Naive thymus-derived CD8-positive, alpha-beta T cell (primary cell): ENCODE measurements at regions not wholly inside any gene's neighbourhood (a gene's known extent, or its start where the extent isn't known, plus 50 kb on each side); places are given as distances from the start of the nearest gene placed in this dataset.

Experiments used
- ATAC-seq, 2 donors: fragments of 150-1000 bp; cut with Tn5 transposase in 1 of 2; sonication (Bioruptor Pico), chemical (Tn5 transposase) in 1 of 2; 1 replicate in 1 of 2; 2 replicates in 1 of 2; pipeline ENCODE4 v1.10.0; 2021; ENCODE audit warnings: mild to moderate bottlenecking in 2 of 2, moderate library complexity in 2 of 2
- POLR2A ChIA-PET: fragments of 350-600 bp; sonication (Branson Sonifier 250); formaldehyde crosslinking; loops from one replicate; lab custom pipeline; 2021; ENCODE audit warnings: antibody characterized with exemption; lab: Charles Lee
- DNase-seq, 10 donors: peaks; one replicate each; pipeline versions ENCODE4 v3.0.0 to v3.0.0-alpha.2; 2020 to 2022
- H3K27ac Mint-ChIP-seq, 10 donors: one replicate each; pipeline ENCODE4 v1.8.0; 2020 to 2022; ENCODE audit warnings: mild to moderate bottlenecking in 10 of 10, mixed read lengths in 10 of 10, moderate library complexity in 4 of 10, inconsistent platforms in 1 of 10
- H3K27me3 Mint-ChIP-seq, 5 donors: one replicate each; pipeline ENCODE4 v1.8.0; 2021 to 2022; ENCODE audit warnings: mixed read lengths in 5 of 5
- H3K36me3 Mint-ChIP-seq, 3 donors: one replicate each; pipeline ENCODE4 v1.8.0; 2020 to 2022; ENCODE audit warnings: mixed read lengths in 3 of 3, mild to moderate bottlenecking in 2 of 3, inconsistent platforms in 1 of 3
- H3K4me1 Mint-ChIP-seq, 4 donors: one replicate each; pipeline ENCODE4 v1.8.0; 2021 to 2022; ENCODE audit warnings: mixed read lengths in 4 of 4
- H3K4me3 Mint-ChIP-seq, 10 donors: one replicate each; pipeline ENCODE4 v1.8.0; 2020 to 2022; ENCODE audit warnings: mild to moderate bottlenecking in 10 of 10, mixed read lengths in 10 of 10, moderate library complexity in 6 of 10, inconsistent platforms in 1 of 10
- H3K9me3 Mint-ChIP-seq, 9 donors: one replicate each; pipeline ENCODE4 v1.8.0; 2020 to 2022; ENCODE audit warnings: mixed read lengths in 9 of 9, mild to moderate bottlenecking in 3 of 9, inconsistent platforms in 1 of 9, moderate library complexity in 1 of 9

- Mint-ChIP-seq H3K9me3 (peaks cover 0 to 3% (median 0%) of the 10 kb centered on the region in 9 donors), H3K27ac (no peak overlapping the region), H3K36me3 (no peaks in the 10 kb centered on the region), H3K4me3 (no peak overlapping the region), H3K27me3 (peaks cover 0 to 4% (median 0%) of the 10 kb centered on the region in 5 donors), H3K4me1 (peaks cover 0 to 2% (median 0%) of the 10 kb centered on the region in 4 donors)
- DNase-seq = no peak
- ATAC-seq = no peak
- POLR2A ChIA-PET = no interaction called here
Measured at GRCh38 chr4:177948853-177949252, 506.6 kb upstream of the AGA start.

- DNase-seq (no peak), ATAC-seq (no peak)
- POLR2A ChIA-PET = no interaction called here
- peaks cover 0 to 4% (median 0%) of the 10 kb centered on the region in 5 donors for H3K27me3 Mint-ChIP-seq
- H3K4me1 Mint-ChIP-seq = peaks cover 0 to 2% (median 0%) of the 10 kb centered on the region in 4 donors
- no peak overlapping the region for H3K27ac Mint-ChIP-seq
- H3K4me3 Mint-ChIP-seq = no peak overlapping the region
- H3K36me3 Mint-ChIP-seq = no peaks in the 10 kb centered on the region
- H3K9me3 Mint-ChIP-seq = peaks cover 0 to 5% (median 0%) of the 10 kb centered on the region in 9 donors
Measured at GRCh38 chr4:177951026-177951425, 508.8 kb upstream of the AGA start.

DNA sequence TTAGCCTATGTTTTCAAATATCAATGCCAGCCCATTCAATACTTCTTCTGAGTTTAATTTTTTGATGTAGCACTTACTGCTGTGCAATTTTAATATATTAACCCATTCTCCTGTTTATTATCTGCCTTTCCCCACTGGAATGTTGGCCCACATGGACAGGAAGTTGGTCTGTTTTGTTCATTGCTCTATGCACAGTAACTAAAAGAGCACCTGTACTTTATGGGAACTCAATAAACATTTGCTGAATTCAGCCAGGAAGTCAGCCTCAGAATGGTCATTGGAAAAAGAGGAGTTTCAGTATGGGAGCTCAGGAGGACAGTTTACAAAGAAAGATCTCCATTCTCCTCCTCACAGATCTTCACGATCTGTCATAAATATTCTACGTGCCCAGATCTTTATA is 510.5 kb upstream of the AGA start:
- DNase-seq (no peak), ATAC-seq (no peak)
- POLR2A ChIA-PET = no interaction called here
- peaks cover 0 to 2% (median 0%) of the 10 kb centered on the region in 4 donors for H3K4me1 Mint-ChIP-seq
- no peak overlapping the region for H3K4me3 Mint-ChIP-seq
- no peak overlapping the region for H3K27ac Mint-ChIP-seq
- H3K9me3 Mint-ChIP-seq = peaks cover 0 to 5% (median 0%) of the 10 kb centered on the region in 9 donors
- H3K36me3 Mint-ChIP-seq = no peaks in the 10 kb centered on the region
- H3K27me3 Mint-ChIP-seq = peaks cover 0 to 4% (median 0%) of the 10 kb centered on the region in 5 donors

DNA sequence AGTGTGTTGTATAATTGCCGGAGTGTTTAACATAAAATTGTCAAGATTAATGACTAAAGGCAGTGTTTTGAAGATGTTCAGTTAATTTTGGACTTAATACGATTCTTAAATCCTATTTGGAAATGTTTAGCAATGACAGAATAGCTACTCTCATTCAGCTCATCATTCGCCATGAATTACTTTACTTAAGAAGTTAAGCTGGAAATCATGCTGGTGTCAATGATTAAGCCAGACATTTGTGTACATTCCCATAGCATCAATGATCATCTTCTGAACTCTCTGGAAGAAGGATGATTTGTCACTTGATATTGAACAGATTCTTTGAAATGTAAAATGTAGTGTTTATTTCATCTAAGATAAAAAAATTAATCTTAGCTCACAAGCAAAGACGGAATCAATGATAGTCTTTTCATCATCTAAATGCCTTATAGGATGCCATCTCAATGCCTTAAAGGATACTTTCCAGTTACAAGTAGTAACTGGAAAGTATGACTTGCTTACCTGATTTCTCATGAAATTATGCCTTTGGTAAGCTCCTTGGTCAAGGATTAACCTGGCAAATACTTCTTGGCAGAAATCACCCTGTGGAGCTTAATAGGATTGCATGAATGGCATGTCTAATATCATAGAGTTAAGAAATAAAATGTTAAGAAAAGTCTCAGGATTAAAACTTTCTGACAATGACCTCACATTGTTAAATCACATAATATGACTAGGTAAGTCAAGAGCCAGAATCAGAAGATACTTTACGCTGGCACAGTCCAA is 515.5 kb upstream of the AGA start:
- POLR2A ChIA-PET = no interaction called here
- H3K27ac Mint-ChIP-seq = no peak overlapping the region
- no peak overlapping the region for H3K4me3 Mint-ChIP-seq
- no peaks in the 10 kb centered on the region for H3K27me3 Mint-ChIP-seq
- H3K9me3 Mint-ChIP-seq = peaks cover 0 to 3% (median 0%) of the 10 kb centered on the region in 9 donors
- DNase-seq = no peak
- ATAC-seq = no peak
- H3K4me1 Mint-ChIP-seq = no peaks in the 10 kb centered on the region
- no peaks in the 10 kb centered on the region for H3K36me3 Mint-ChIP-seq

DNA sequence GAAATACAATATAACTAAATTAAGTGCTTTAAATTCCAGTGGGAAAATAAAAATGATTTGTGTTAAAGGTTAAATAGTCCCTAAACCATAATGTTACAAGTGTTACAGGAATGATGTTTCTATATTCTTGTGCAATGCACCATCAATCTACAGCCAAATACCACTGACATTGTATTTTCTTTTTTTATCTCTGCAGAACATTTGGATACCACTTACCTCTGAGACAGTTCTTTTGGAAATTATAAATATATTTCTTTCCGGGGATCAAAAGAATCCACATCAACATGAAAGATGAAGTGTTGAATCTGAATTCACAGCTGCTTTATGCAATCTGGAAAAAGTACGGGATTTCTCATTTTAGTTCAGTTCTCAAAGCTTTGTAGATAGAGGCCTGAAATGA is 518.3 kb upstream of the AGA start:
- Mint-ChIP-seq H3K4me1 (no peaks in the 10 kb centered on the region), H3K36me3 (no peaks in the 10 kb centered on the region), H3K27ac (no peak overlapping the region), H3K9me3 (peaks cover 0 to 3% (median 0%) of the 10 kb centered on the region in 9 donors), H3K27me3 (no peaks in the 10 kb centered on the region), H3K4me3 (no peak overlapping the region)
- POLR2A ChIA-PET = no interaction called here
- DNase-seq = no peak
- ATAC-seq = no peak

GRCh38 chr4:177961761-177962380 is 519.6 kb upstream of the AGA start:
- peaks cover 0 to 3% (median 0%) of the 10 kb centered on the region in 9 donors for H3K9me3 Mint-ChIP-seq
- POLR2A ChIA-PET = no interaction called here
- no peak overlapping the region for H3K4me3 Mint-ChIP-seq
- no peaks in the 10 kb centered on the region for H3K27me3 Mint-ChIP-seq
- H3K4me1 Mint-ChIP-seq = no peaks in the 10 kb centered on the region
- ATAC-seq (no peak), DNase-seq (no peak)
- no peaks in the 10 kb centered on the region for H3K36me3 Mint-ChIP-seq
- H3K27ac Mint-ChIP-seq = no peak overlapping the region

GRCh38 chr4:177964061-177964460 is 521.8 kb upstream of the AGA start:
- Mint-ChIP-seq H3K27ac (no peak overlapping the region), H3K9me3 (peaks cover 0 to 4% (median 0%) of the 10 kb centered on the region in 9 donors), H3K4me3 (no peak overlapping the region), H3K36me3 (no peaks in the 10 kb centered on the region), H3K27me3 (no peaks in the 10 kb centered on the region), H3K4me1 (no peaks in the 10 kb centered on the region)
- POLR2A ChIA-PET = no interaction called here
- ATAC-seq (no peak), DNase-seq (no peak)

- POLR2A ChIA-PET = no interaction called here
- Mint-ChIP-seq H3K36me3 (no peaks in the 10 kb centered on the region), H3K4me1 (no peaks in the 10 kb centered on the region), H3K27ac (no peak overlapping the region), H3K9me3 (peaks cover 0 to 4% (median 0%) of the 10 kb centered on the region in 9 donors), H3K4me3 (no peak overlapping the region), H3K27me3 (no peaks in the 10 kb centered on the region)
- ATAC-seq (no peak), DNase-seq (no peak)
Measured at GRCh38 chr4:177964693-177965168, 522.5 kb upstream of the AGA start.

- Mint-ChIP-seq H3K4me3 (no peak overlapping the region), H3K27me3 (no peaks in the 10 kb centered on the region), H3K4me1 (no peaks in the 10 kb centered on the region), H3K9me3 (peaks cover 0 to 4% (median 0%) of the 10 kb centered on the region in 9 donors), H3K36me3 (no peaks in the 10 kb centered on the region), H3K27ac (no peak overlapping the region)
- DNase-seq (no peak), ATAC-seq (no peak)
- POLR2A ChIA-PET = no interaction called here
Measured at GRCh38 chr4:177967328-177967727, 525.1 kb upstream of the AGA start.

DNA sequence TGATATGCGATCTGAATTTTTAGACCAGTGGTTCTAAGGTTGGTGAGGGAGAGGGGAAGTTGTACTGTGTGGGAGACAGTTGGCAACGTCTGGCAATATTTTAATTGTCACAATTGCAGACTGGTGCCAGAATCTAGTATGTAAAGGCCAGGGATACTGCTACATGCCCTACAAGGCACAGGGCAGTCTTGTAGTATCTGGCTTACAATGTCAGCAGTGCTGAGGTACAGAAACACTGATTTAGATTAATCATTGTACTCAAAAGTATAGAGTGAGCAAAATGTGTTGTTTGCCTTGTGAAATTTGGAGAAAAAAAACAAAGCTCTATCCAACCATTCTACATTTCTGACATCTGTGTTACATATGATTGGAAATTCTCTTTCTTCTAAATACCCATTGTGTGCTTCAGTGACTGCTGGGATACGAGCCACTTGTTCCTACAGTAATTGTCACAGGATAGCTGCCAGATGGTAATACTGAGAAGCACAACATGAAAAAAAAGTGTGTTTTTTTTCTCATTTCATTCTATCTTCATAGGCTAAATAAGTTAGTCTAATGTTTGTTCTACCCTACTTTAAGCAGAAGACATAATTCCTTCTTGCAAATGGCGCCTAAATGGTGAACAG is 526.7 kb upstream of the AGA start:
- ATAC-seq = no peak
- no peaks in the 10 kb centered on the region for H3K27me3 Mint-ChIP-seq
- no peaks in the 10 kb centered on the region for H3K36me3 Mint-ChIP-seq
- H3K4me3 Mint-ChIP-seq = no peak overlapping the region
- POLR2A ChIA-PET = no interaction called here
- no peak overlapping the region for H3K27ac Mint-ChIP-seq
- no peak for DNase-seq
- no peaks in the 10 kb centered on the region for H3K4me1 Mint-ChIP-seq
- peaks cover 0 to 4% (median 0%) of the 10 kb centered on the region in 9 donors for H3K9me3 Mint-ChIP-seq

DNA sequence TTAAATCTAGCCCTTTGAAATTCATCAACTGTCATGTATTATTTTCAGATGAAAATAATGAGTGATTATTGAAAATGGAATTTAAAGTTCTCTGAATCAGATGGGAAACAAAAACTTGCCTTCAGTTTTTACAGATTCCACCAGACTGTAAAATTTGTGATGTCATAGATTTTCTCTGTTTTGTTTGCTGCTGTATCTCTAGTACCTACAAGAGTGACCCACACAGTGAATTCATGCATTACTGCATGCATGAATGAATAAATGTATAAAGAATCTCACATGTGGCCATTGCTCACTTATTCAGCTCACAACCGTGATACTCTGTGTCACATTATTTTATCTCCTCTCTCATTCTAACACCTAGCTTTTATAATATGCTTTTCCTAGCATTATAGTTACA is 532.2 kb upstream of the AGA start:
- DNase-seq (no peak), ATAC-seq (no peak)
- Mint-ChIP-seq H3K27me3 (no peaks in the 10 kb centered on the region), H3K9me3 (no peaks in the 10 kb centered on the region), H3K4me1 (no peaks in the 10 kb centered on the region), H3K36me3 (no peaks in the 10 kb centered on the region), H3K4me3 (no peak overlapping the region), H3K27ac (no peak overlapping the region)
- POLR2A ChIA-PET = no interaction called here

- Mint-ChIP-seq H3K4me1 (no peaks in the 10 kb centered on the region), H3K4me3 (no peak overlapping the region), H3K27me3 (no peaks in the 10 kb centered on the region), H3K27ac (no peak overlapping the region), H3K36me3 (no peaks in the 10 kb centered on the region), H3K9me3 (no peaks in the 10 kb centered on the region)
- ATAC-seq = no peak
- POLR2A ChIA-PET = no interaction called here
- no peak for DNase-seq
Measured at GRCh38 chr4:177975315-177975987, 533.2 kb upstream of the AGA start.

GRCh38 chr4:177986236-177986635 is 544.0 kb upstream of the AGA start:
- Mint-ChIP-seq H3K4me1 (no peaks in the 10 kb centered on the region), H3K9me3 (peaks cover 0 to 8% (median 0%) of the 10 kb centered on the region in 9 donors), H3K27ac (no peak overlapping the region), H3K27me3 (no peaks in the 10 kb centered on the region), H3K4me3 (no peak overlapping the region), H3K36me3 (no peaks in the 10 kb centered on the region)
- no peak for ATAC-seq
- POLR2A ChIA-PET = no interaction called here
- no peak for DNase-seq
